Heart left ventricle (tissue), 16 donors: ENCODE measurements at regions not wholly inside any gene's neighbourhood (a gene's known extent, or its start where the extent isn't known, plus 50 kb on each side); places are given as distances from the start of the nearest gene placed in this dataset.

Experiments used
- ATAC-seq, 4 donors: fragments of 200-7000 bp; cut with Tn5 transposase; one replicate each; pipeline ENCODE4 v1.9.1; 2020 to 2022; ENCODE audit warnings: moderate library complexity in 4 of 4, mild to moderate bottlenecking in 3 of 4, moderate number of reproducible peaks in 1 of 4
- DNase-seq, 5 donors: peaks; one replicate each; pipeline ENCODE4 v3.0.0-alpha.2; 2020
- H3K27ac ChIP-seq, 12 donors: fragments of 200-600 bp; sonication (generic) in 4 of 12; one replicate each; pipeline versions ENCODE4 v1.5.0 to v1.8.0; 2016 to 2022; ENCODE audit warnings: mild to moderate bottlenecking in 2 of 12
- H3K27me3 ChIP-seq, 9 donors: fragments of 200-600 bp; sonication (generic) in 2 of 9; one replicate each; pipeline versions ENCODE4 v1.5.1 to v1.8.0; 2016 to 2022; ENCODE audit warnings: mild to moderate bottlenecking in 3 of 9
- H3K36me3 ChIP-seq, 9 donors: fragments of 200-600 bp; sonication (generic) in 2 of 9; one replicate each; pipeline versions ENCODE4 v1.5.0 to v1.8.0; 2018 to 2022; ENCODE audit warnings: mild to moderate bottlenecking in 2 of 9
- H3K4me1 ChIP-seq, 12 donors: fragments of 200-600 bp; sonication (generic) in 4 of 12; one replicate each; pipeline versions ENCODE4 v1.5.0 to v1.8.0; 2016 to 2022; ENCODE audit warnings: mild to moderate bottlenecking in 3 of 12
- H3K4me3 ChIP-seq, 12 donors: fragments of 200-600 bp; sonication (generic) in 4 of 12; one replicate each; pipeline versions ENCODE4 v1.5.0 to v1.8.0; 2017 to 2022; ENCODE audit warnings: mild to moderate bottlenecking in 9 of 12, moderate library complexity in 4 of 12
- H3K9me3 ChIP-seq, 12 donors: fragments of 200-600 bp; sonication (generic) in 4 of 12; one replicate each; pipeline versions ENCODE4 v1.5.0 to v1.8.0; 2016 to 2022; ENCODE audit warnings: mild to moderate bottlenecking in 1 of 12
- POLR2A ChIP-seq, 2 donors: fragments of 450-650 bp; IDR thresholded peaks; one replicate each; pipeline ENCODE4 v1.6.1; 2017; ENCODE audit warnings: antibody characterized with exemption in 2 of 2, mild to moderate bottlenecking in 2 of 2, moderate library complexity in 2 of 2
- WGBS, 4 donors: extraction: QIAGEN DNeasy Blood & Tissue Kit in 2 of 4; methylation state at CpG; one replicate each; pipeline versions ENCODE4 v1.1.5 to v1.1.7; 2013 to 2018; 5-methylcytosine and 5-hydroxymethylcytosine counted together
- intact Hi-C, 10 donors: fragments of 100-400 bp; cut with DNase I; formaldehyde crosslinking; loops; one replicate each; pipeline versions ENCODE4 v1.11.1 to v1.14.2; 2022
- TF ChIP-seq, protein P1 (sequence below), 12 donors: fragments of 200-600 bp; sonication (generic) in 4 of 12; IDR thresholded peaks; one replicate each; pipeline versions ENCODE4 v1.5.0 to v1.8.0; 2018 to 2022; ENCODE audit warnings: antibody characterized with exemption in 12 of 12, mild to moderate bottlenecking in 5 of 12
- donor health status: ischemic (EF 13 %, LVEDD 7.1; RV severe dilation, severe dysfunction).
- donor health status: healthy with polysubstance abuse.
- donor health status: DM: no; HTN: yes; CAD: no.
- donor health status: DM: no; HTN: no; CAD: no.
- donor health status: ischemic (EF 25% LVEDD 6.9; RV normal size, moderate dysfunction).
- donor health status: ischemic (EF 25% LVEDD 5.7; RV mildly dilated, moderate dysfunction).
- donor health status: healthy.
- donor health status: DM: yes; HTN: yes; CAD: no.
- donor health status: ischemic (EF 35%, LVEDD 5.7; RV mildly dilated, moderate dysfunction).
- donor health status: nonischemic (EF 11% LVEDD 7.7; RV severe dilation, severe dysfunction).
- donor health status: DM: yes; HTN: yes; CAD: no.
- donor health status: PGD.
- donor health status: ischemic (EF 29% LVEDD 5.4; RV normal size, mild dysfunction).
- donor health status: nonischemic (EF 23%, LVEDD 6.1; RV moderate dilation, normal function).

DNA sequence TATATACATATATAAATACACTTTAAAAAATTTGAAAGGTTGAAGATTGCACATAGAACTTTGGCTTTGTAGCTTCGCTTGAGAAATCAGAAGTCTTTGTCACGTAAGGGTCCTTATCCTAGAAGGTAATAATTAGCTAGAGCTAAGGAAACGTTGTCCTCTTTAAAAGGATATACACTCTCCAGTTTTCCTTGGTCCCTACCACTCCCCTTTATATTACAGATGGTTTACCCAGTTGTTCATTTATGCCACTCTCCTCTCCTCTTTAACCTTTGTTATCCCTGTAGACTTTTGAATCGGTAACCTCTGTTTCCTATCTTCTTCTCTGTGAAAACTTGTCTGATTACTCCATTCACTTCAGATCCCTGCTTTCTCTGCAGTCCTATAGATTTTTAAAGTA, 1101.0 kb upstream of the SEMA6A start:
- Histone ChIP-seq H3K36me3 (no peaks in the 10 kb centered on the region), H3K9me3 (no peaks in the 10 kb centered on the region), H3K4me3 (no peak overlapping the region), H3K27me3 (no peaks in the 10 kb centered on the region), H3K27ac (no peak overlapping the region), H3K4me1 (peaks cover 0 to 6% (median 0%) of the 10 kb centered on the region in 12 donors)
- WGBS, 4 donors = 89 to 92% (median 90%) methylated on average over 4 of the region's 4 CpGs
- intact Hi-C loops = no loop called here
- TF ChIP-seq, protein P1, sequence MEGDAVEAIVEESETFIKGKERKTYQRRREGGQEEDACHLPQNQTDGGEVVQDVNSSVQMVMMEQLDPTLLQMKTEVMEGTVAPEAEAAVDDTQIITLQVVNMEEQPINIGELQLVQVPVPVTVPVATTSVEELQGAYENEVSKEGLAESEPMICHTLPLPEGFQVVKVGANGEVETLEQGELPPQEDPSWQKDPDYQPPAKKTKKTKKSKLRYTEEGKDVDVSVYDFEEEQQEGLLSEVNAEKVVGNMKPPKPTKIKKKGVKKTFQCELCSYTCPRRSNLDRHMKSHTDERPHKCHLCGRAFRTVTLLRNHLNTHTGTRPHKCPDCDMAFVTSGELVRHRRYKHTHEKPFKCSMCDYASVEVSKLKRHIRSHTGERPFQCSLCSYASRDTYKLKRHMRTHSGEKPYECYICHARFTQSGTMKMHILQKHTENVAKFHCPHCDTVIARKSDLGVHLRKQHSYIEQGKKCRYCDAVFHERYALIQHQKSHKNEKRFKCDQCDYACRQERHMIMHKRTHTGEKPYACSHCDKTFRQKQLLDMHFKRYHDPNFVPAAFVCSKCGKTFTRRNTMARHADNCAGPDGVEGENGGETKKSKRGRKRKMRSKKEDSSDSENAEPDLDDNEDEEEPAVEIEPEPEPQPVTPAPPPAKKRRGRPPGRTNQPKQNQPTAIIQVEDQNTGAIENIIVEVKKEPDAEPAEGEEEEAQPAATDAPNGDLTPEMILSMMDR (IDR thresholded peaks at IDR 0.05) = no peak
- TF ChIP-seq POLR2A (IDR thresholded peaks at IDR 0.05) = no peak
- no peak for DNase-seq
- no peak for ATAC-seq

DNA sequence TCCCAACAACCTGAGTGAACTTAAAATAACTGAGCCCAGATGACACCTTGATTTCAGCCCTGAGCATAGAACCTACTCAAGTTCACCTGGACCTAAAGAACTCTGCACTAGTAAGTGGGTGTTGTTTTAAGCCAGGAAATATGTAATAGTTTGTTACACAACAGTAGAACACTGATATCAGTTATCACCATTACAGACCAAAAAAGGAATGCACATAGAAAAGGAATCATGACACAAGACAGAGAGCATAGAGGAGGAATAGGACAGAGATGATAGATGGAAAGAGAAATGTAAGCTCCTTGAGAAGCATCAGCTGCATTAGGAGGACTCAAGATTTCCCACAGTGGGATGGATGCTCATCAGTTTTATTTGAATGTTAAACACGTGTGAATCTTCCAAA, 1096.9 kb upstream of the SEMA6A start:
- no peaks in the 10 kb centered on the region for H3K9me3 ChIP-seq
- H3K27ac ChIP-seq = no peak overlapping the region
- no peak for DNase-seq
- H3K36me3 ChIP-seq = no peaks in the 10 kb centered on the region
- no peak overlapping the region for H3K4me3 ChIP-seq
- H3K27me3 ChIP-seq = no peaks in the 10 kb centered on the region
- no peak for ATAC-seq
- intact Hi-C loops = no loop called here
- TF ChIP-seq POLR2A (IDR thresholded peaks at IDR 0.05) = no peak
- TF ChIP-seq, protein P1 (IDR thresholded peaks at IDR 0.05) = no peak
- WGBS, 4 donors = 78 to 86% (median 84%) methylated on average over 1 of the region's 1 CpG
- no peaks in the 10 kb centered on the region for H3K4me1 ChIP-seq

DNA sequence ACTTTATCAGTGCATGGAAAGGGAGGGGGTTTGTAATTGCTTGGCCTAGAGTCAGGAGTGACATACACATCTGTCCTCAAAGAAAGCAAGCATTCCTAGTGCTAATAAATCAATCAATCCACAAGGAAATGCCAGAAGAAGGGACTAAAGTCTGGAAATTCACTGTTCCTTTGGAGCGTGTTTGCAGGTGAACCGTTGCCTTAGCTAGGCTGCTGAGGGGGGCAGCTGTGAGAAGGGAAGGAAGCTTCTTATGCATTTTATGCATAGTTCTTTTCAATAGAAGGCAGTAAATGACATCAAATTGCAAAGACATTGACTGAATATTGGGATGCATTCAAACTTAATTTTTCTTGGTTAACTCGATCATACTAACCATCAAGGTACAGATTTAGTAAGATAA, 1092.5 kb upstream of the SEMA6A start:
- H3K4me3 ChIP-seq = no peak overlapping the region
- intact Hi-C loops = no loop called here
- no peak overlapping the region for H3K27ac ChIP-seq
- TF ChIP-seq, protein P1 (IDR thresholded peaks at IDR 0.05) = no peak
- no peak for TF ChIP-seq POLR2A (IDR thresholded peaks at IDR 0.05)
- no peaks in the 10 kb centered on the region for H3K36me3 ChIP-seq
- no peaks in the 10 kb centered on the region for H3K4me1 ChIP-seq
- 65 to 92% (median 81%) methylated on average over 3 of the region's 3 CpGs for WGBS, 4 donors
- H3K9me3 ChIP-seq = peaks cover 0 to 3% (median 0%) of the 10 kb centered on the region in 12 donors
- H3K27me3 ChIP-seq = no peaks in the 10 kb centered on the region
- DNase-seq (no peak), ATAC-seq (no peak)

DNA sequence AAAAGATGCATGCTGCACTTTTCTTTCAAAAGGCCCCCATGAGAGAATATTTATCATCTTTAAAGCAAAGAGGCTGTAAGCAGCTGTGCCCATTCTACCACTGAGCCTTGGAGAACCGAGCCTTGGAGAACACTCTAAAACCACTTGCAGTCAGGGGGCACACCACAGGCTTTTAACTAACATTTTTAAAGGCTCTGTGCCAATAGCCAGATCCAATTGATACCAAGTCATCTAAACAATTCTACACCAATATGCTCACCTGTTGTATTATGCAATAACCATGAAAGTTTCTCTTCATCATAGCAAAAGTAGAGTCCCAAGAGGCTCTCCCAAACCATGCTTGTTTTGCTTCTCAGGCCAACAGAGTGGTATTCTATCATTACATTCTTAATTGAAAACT, 1090.5 kb upstream of the SEMA6A start:
- Histone ChIP-seq H3K27me3 (no peaks in the 10 kb centered on the region), H3K27ac (no peak overlapping the region), H3K4me3 (no peak overlapping the region), H3K4me1 (no peaks in the 10 kb centered on the region), H3K9me3 (peaks cover 0 to 3% (median 0%) of the 10 kb centered on the region in 12 donors), H3K36me3 (no peaks in the 10 kb centered on the region)
- TF ChIP-seq POLR2A (IDR thresholded peaks at IDR 0.05) = no peak
- TF ChIP-seq, protein P1 (IDR thresholded peaks at IDR 0.05) = no peak
- intact Hi-C loops = no loop called here
- DNase-seq (no peak), ATAC-seq (no peak)
- 70 to 93% (median 88%) methylated on average over 1 of the region's 1 CpG for WGBS, 4 donors
